Non-pigmented ciliary epithelial cell (primary cell): ENCODE measurements at regions not wholly inside any gene's neighbourhood (a gene's known extent, or its start where the extent isn't known, plus 50 kb on each side); places are given as distances from the start of the nearest gene placed in this dataset.
"Not testable (repeated sequence)": the region's sequence is repeated elsewhere in the genome, so short reads cannot be mapped to it uniquely, and the experiment has no call there.

Experiments used
- DNase-seq: peaks from one replicate; pipeline ENCODE4 v3.0.0-alpha.2; 2010; ENCODE audit warnings: low read depth

DNA sequence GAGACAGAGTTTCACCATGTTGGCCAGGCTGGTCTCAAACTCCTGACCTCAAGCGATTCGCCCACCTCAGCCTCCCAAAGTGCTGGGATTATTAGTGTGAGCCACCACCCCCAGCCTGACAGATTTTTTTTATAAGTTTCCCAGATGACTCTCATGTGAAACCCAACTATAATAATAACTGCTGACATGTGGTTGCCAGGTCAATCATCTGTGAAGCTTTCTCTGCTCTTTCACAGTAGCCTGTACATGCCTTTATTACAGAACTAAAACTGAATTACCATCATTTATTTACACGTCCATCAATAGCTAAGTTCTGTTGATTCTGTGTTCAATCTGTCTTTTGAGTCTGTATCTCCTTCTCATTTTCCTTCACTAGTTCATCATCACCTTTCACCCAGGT, 218.5 kb downstream of the RPS29 start:
- no peak for DNase-seq

DNA sequence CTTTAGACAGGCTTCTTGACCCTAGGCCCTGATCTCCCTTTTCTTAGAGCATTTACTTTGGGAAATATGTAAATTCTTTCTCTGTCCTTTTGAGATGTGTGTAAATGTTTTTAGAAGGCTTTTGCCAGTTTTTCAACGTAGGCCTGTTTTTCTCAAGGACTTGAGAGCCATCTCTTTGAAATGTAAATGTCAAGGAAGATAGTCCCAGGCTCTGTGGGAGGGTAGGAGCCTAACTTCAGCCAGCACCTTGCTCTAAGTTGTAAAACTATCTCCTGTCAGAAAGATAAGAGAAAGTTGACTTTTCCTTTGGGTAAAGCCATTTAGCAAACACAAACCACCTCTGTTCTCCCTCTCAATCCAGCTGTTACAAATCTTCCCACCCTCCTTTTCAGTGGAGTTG, 219.8 kb downstream of the RPS29 start:
- no peak for DNase-seq

DNA sequence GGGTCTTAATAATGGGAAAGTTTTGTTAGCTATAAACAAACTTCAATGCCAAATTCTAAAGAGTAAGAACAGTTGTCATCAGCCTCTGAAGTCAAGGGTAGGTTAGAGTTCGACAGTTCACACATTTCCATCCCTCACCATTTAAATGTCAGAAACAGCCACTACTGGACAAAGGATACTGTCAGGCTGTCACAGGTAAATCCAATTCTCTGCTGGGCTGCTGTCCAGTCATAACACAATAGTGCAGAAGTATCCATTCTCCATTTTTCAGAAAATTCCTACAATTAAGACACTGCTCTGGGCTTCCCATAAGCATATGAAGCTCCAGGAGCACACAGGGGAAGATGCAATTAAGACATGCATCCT, 221.4 kb downstream of the RPS29 start:
- no peak for DNase-seq

DNA sequence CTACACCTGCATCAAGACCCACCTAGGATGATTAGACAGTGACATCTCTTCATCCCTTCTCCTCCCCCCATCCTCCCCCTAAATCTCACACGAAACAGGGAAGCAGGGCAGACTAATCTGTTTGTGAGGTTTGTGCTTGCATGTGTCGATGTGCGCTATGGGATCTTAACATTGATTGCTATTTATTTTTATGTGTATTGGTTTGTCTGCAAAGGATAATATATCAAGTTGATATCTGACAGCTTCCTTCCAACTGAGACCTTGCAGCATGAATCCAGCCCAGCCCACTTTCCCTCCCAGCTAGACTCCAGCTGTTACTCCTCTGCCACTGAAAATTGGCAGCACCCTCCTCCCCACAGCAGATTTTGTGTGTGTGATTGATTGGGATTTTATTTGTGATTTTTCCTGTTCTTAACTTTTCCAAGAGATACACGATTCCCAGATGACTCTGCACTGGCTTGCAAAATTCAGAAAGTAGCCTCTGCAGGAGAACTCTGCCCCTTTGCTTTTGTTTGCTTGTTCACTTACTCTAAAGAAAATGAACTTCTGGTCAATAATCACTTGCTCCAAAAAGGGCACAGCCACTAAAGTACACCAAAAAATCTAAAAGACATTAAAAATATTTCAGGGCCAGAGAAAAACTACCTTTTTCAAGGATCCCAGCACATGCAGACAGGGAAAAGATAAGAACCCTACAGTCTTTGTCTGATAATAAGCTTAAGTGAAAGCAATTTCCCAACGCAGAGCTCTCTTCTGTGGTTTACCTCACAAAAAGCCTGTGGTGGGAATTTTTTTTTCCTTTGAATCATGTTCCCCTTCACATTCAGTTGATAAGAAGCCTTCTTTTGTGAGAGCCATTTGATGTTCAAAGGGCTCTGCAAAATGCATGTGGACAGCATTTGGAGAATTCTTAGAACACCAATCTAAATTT, 222.1 kb downstream of the RPS29 start:
- DNase-seq, result no peak

DNA sequence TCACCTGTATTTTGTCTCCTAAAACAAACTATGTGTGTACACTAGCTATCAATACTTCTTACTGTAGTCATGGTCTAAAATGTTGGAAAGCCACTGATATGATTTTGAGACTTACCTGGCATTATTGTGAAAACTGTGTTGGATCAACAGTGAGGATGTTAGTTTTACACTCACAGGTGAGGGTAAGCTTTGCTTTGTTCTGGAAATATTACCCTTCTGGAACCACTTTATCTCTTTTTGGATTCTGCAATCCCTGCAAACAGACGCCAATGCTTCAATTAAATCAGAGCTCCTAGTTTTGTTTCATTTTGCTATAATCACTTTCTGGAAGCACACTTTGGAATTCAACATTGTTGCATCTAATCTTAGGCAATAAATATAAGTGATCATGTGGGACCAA, 223.3 kb downstream of the RPS29 start:
- DNase-seq, result no peak

DNA sequence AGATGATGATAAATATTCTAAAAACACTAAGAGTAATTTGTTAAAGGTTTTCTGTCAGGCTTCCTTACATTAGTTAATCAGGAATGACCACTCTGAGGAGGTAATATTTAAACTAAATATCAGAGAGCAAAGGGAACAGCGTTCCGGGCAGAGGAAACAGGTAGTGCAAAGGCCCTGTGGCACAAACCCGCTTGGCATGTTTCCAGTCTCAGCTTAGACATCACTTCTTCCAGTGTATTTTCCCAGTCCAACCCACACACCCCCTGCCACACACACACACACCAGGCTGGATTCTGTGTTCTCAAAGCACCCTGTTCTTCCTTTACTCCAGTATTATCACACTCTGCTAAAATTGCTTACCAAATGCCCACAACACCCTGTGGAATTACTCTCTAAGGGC, 247.1 kb downstream of the RPS29 start:
- DNase-seq, result no peak

DNA sequence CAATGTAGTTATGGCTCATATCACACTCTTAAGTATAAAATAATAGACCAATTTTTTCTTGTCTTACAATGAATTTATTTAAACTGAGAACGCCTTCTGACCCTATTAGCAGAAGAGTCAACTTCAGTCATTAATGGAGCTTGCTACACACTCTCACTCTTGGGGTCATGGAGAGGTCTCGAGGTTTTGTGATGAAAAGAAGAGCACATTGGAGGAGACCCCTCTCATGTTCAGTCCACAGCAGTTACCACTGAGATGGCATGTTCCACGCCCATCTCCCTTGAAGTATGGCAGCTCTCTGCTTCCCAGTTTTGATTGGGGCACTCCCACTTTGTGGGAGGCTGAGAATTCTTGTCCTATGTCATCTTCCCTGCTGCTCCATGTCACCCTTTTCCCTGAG, 266.4 kb downstream of the RPS29 start:
- no peak for DNase-seq

DNA sequence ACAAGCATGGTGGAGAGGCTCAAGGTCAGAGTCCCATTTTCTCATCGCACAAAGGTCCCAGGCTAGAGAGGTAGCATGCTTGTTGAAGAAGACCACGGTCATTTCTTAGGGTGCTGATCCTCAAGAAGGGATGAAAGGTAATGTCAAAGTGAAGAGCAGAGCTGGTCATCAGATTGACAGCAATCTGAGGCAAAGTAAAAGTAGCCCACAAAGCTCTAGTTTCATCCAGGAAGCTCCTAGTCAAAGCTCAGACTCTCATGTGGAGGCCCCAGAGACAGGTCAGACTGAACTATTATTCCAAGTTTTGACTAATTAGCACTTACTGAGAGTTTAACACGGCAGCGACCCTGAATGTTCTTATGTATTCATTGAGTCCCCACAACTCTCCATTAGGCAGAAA, 270.6 kb downstream of the RPS29 start:
- no peak for DNase-seq

DNA sequence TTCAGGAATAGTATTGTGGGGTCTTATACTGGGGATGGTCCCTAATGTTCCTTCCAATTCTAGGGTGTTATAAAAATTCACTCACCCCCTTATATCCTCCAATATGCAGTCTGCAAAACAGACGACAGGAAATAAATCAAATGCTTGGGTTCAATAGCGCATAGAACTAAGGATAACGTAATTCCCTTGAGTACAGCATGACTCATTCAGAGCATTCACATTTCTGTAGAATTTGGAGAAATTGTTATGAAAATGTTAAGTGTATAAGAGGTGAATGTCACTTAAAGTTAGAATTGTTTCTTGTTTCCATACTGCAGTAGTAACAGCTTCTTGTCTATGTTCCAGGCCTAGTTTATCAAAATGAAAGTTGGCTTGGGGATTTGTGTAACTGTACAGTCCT, 271.4 kb downstream of the RPS29 start:
- no peak for DNase-seq

DNA sequence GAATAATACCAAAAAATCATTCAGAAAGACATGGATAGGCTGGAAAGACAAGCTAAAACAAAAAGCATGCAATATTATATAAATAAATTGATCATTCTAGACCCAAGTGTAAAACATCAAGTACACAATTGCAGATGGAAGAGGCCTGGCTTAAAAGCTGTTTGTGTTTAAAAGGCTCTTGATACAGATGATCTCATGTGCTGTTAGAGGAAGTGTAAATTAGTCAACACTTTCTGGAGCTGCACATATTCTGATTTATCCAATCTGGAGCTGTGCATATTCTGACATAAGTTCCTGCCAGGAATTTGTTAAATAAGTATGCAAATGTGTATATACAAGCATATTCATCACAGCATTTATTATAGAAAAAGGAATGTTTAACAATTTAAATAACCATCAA, 273.1 kb downstream of the RPS29 start:
- no peak for DNase-seq

DNA sequence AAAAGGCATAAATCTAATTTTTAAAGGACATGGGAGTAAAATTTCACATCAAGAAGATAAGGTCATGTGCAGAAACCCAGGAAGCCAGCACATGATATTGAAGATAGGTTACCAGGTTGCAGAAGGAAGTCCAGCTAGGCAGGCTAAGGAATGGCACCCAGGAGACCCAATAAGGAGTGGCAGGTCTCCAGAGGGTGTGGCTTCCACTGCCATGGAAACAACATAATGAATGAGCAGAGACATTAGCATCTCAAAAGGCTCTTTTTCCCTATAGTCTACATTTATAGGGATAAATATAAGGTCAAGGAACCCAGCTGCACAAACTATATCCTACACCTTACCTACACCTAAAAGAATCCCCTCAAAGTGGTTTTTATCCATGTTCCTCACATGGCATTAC, 275.9 kb downstream of the RPS29 start:
- DNase-seq, result no peak

DNA sequence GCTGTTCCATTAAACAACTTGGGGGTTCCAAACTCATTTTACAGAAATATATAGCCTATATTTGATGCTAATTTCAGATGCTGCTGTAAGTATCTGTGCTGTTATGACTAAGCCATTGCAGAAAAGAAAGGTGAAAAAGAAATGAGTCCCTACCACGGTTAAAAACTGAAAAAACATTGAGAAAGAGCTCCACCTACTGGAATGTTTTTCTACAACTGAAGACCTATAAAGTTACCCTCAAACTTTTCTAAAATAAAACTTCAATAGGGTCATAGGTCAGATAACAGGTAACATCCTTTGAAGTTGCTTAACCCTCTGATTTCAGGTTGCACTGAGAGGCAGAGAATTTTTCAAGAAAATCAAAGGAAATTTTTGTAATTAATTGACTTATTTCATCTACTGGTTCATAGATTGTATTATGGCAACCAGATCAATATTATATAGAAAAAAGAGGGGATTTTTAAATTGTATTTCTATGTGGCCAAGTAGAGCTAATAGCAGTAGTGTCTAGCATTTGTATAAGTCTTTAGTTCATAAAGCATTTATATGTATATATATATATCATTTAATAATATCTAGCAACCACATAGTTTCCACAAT, 279.9 kb downstream of the RPS29 start:
- DNase-seq, result no peak

DNA sequence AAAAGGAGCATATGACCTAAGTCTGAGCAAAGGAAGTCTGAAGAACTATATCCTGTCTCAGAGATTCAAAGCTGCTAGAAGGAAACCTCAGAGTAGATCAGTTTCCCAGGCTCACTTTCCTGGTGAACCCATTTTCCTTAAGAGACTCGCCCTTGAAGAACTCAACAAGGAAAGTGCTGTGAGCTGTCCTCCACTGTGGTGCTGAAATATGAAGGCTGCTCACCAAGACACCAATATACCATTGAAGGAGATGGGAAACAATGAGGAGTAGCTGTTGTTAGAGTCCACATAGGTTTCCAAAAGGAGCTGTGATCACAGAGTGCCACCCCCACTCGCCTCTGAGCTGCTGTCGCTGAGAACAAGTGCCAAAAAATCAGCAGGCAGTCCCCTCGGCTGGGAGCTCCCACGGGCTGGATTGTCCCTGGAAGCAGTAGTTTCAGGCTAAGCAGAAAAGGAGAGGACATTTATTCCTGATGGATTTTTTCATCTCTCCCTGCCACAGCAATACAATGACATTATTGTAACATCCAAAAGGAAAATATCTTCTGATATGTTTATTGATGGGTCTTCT, 282.1 kb downstream of the RPS29 start:
- DNase-seq, result no peak

DNA sequence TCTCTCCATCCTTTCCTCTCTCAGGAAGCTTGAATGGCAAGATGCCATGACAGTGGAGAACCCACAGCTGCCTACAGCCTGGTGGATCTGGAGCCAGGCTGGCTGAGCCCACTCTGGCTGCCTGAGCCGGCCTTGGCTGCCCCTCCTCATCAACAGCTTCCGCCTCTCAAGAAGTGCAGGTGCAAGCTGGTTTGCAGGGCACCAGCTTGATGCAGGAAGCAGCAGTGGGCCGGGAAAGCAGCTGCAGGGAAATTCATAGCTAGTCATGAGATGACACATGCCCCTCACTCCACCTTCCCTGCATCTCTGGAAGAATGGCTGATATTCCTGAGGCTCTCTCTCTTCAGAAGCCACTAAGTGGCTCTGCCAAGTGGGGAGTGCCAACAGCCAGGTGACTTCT, 289.1 kb downstream of the RPS29 start:
- no peak for DNase-seq

DNA sequence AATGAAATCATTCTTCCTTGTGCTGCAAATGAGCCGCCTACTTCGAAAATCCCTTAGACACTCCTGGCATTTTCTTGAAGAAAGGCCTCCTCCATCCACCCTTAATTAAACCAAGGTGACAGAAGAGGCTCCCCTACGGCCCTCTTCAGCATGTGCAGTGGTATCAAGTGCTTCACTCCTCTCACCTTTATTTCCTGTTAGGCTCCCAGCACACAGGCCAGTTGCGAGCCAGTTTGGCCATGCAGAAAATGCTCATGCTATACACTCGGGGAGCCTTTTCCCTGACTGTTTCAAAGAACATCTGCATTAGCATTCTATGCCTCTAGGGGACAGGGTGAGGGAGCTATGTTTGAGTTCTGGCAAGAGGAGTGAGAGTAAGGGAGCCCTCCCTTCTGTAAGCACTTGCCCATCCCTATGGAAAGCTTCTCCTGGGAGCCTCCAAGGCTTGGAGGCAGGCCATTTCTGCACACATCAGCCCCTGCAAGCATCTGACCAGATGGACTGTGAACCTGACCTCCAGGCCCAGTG, 291.5 kb downstream of the RPS29 start:
- DNase-seq, result no peak

DNA sequence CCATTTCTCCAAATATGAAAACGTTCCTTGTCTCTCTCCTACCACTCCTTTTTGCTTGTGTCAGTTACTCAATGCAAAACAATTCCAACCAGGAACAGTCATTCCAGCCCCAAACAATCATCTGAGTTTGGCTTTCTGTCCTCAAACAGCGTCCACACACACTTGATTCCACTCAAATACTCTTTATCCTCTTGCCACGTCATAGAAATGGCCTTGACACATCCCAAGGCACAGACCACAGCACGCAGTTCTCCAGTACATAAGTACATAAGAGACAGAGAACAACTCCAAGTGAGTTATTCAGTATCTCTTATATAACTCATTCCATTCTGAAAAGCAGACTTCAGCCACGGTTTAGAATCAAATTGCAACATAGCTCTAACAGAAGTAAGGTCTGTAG, 299.2 kb downstream of the RPS29 start:
- no peak for DNase-seq

DNA sequence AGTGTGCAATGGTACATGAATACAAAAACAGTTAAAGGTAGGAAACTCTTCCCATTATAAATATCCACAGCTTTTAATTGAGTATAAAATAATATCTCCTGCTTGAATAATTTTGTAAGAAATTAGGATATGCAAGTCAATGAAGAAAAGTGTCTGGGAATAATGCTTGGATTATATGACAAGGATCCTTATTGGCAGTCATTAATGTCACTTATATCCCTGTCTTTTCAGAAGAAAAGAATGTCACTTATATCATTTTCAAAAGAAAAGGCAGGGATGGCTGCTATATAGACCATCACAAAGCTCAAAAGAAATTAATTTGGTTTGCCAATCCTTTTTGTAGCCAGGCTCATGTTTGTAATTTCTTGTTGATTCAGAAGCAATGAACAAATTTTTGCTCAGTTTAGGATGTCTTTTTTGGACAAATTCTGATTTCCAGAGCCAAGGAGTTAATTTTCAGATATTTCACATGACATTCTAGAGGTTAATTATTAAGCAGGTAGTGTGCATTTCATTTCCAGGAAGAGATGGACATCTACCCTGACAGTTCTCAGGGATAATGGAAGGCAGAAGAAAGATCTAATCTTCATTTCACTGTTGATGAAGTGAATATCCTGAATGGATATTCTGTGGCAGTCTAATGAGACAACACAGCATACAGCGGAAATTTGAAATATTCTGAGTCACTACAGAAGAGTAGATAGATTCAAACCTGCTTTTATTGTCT, 299.8 kb downstream of the RPS29 start:
- DNase-seq, result no peak

DNA sequence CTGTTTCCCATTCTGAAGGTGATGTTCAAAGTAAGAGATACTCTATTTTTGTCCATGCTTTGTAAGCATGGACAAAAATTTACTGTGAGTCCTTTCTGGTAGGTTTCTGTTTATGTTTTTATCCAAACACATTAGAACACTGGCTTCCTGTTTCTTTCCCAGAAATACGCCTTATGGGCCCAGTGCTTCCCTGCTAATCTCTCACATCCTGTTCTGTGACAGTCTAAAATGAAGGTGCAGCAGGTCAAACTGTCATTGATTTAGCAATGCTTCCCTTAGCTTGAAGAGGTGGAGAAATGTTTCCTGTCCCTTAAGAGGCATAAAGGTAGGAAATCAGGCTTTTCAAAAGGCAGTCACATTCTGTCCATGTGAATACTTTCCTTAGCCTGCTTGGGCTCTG, 305.6 kb downstream of the RPS29 start:
- DNase-seq, result no peak

DNA sequence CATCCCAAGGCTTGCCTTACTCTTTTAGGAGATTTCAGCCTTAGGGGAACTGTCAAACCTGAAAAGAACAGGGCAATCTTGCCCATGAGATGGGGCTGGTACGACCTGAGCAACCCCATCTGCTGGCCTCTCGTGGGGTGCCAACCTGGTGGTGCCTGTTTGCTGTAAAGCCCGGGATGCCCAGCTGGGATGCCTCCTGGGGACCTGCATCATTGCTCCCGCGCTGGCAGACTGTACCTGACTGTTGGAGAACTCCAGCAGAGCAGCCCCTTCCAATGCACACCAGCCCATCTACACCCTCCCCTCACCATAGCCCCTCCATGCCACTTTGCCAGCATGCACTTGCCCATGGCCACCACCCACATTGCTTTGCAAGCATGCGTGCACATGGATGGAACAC, 335.7 kb downstream of the RPS29 start:
- DNase-seq, result no peak

DNA sequence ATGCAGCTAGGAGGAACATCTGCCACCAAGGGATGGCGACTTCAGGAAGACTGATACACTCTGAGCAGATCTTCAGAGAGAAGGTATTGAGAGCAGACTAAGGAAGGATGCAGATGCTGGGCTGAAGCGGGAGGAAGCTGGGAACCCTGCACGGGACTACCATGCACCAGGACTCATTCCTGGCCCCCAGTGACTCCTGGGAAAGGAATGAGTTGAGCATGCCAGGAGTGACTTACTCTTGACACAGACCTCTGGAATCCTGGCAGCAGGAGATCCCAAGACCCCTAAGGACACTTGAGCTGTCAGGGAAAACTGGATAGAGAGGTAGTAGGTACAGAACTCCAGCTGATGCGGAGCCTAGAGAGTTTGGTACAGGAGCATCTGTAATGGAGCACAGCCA, 336.1 kb downstream of the RPS29 start:
- no peak for DNase-seq

DNA sequence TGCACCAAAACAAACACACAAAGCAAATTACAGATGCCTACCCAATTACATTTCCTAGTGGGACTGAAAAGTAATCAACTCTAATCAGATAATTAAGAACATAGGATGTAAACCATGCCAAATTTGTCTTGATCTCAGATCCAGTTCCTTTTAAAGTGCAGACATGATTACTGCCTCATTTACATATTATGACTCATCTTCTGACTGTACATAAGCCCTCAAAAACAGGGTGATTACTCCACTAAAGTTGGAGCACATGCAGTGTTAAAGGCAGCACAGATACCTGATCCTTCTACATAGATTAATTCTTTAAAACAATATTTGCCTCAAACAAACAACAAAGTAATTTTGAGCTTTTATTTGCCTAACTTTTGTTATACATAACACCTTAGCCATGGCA, 337.2 kb downstream of the RPS29 start:
- DNase-seq, result no peak

DNA sequence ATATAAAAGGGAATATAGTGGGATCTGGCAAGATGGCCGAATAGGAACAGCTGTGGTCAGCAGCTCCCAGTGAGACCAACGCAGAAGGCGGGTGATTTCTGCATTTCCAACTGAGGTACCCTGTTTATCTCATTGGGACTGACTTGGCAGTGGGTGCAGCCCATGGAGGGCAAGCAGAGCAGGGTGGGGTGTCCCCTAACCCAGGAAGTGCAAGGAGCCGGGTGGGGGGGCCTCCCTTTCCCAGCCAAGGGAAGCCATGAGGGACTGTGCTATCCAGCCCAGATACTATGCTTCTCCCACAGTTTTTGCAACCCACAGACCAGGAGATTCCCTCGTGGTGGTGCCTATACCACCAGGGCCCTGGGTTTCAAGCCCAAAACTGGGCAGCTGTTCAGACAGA, 342.4 kb downstream of the RPS29 start:
- not testable (repeated sequence) for DNase-seq

DNA sequence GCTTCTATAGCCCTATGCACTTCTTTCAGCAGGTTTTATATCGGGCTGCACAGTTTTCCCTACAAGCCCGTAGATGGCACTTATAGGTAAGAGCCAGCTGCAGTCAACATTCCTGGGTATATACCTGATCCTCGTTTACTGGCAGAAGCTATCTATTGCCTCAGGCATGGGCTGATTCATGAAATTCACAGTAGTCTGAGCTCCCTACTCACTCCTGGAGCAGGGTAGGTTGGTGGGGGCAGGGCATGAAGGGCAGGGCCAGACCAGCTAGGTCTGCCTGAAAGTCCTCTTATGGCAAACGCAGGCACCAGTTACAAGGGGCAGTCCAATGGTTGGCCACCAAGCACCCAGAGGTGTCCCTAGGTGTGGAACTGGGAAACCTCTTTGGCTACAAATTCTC, 345.8 kb downstream of the RPS29 start:
- DNase-seq, result no peak
